ENCODE measurements at regions not wholly inside any gene's neighbourhood (a gene's known extent, or its start where the extent isn't known, plus 50 kb on each side); places are given as distances from the start of the nearest gene placed in this dataset.

DNA sequence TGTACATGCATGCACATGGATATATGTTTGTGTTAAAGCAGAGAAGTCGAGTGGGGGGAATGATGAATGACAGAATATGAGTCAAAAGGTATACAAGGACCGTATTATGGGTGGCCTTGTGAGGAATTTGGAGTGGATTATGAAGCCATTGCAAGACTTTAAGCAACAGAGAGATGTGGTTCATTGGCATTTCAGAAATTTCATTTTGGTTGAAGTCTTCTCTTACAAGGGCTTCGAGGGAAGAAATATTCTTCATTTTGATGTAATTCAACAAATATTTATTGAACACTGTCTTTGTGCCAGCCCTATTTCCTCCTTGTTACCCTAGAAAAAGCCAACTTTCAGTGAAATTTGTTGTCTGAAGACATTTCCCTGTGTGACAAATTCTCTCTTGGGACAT lies 83.9 kb upstream of the SLCO6A1 start:
- Histone ChIP-seq H3K56ac (ENCODE audit: extremely low read depth, insufficient read depth, low read length) (no peak overlapping the region), H2AK5ac (ENCODE audit: low read depth, low read length) (no peak overlapping the region), H3K4me3 (ENCODE audit: insufficient read depth, low read depth, low read length) (no peak overlapping the region), H2AK9ac (replicated peaks; ENCODE audit: low read depth, low read length, poor library complexity) (no peak overlapping the region), H4K20me1 (ENCODE audit: insufficient read depth, low read length) (no peaks in the 10 kb centered on the region), H3K4me1 (ENCODE audit: control insufficient read depth, insufficient read depth, low read length) (no peaks in the 10 kb centered on the region), H2BK15ac (ENCODE audit: low read depth, low read length) (no peak overlapping the region), H2BK120ac (ENCODE audit: low read depth, low read length) (no peak overlapping the region), H3K36me3 (ENCODE audit: control insufficient read depth, insufficient read depth, low read length) (no peaks in the 10 kb centered on the region), H3K4ac (ENCODE audit: low read depth, low read length) (no peak overlapping the region), H3K27me3 (ENCODE audit: control insufficient read depth, insufficient read depth, low read length) (no peaks in the 10 kb centered on the region; the same call in 1 of the 2 replicates), H4K91ac (ENCODE audit: insufficient read depth, low read depth, low read length) (no peak overlapping the region), H2BK5ac (ENCODE audit: low read depth, low read length, poor library complexity, severe bottlenecking) (no peak overlapping the region), H3K18ac (ENCODE audit: low read depth, low read length) (no peak overlapping the region), H3K4me2 (ENCODE audit: low read depth, low read length) (no peak overlapping the region), H4K5ac (ENCODE audit: low read depth, low read length) (no peak overlapping the region), H3K9me1 (ENCODE audit: insufficient read depth, low read length) (no peaks in the 10 kb centered on the region), H2AFZ (replicated peaks; ENCODE audit: low read length, poor library complexity) (no peak overlapping the region), H3K27ac (ENCODE audit: insufficient read depth, low read length) (no peak overlapping the region), H2BK20ac (ENCODE audit: low read depth, low read length) (no peak overlapping the region; the same call in 1 of the 2 replicates), H3K9me3 (ENCODE audit: control insufficient read depth, insufficient read depth, low read length) (no peaks in the 10 kb centered on the region), H3K14ac (replicated peaks; ENCODE audit: low read depth, low read length) (no peak overlapping the region), H3K79me1 (ENCODE audit: low read depth in 1 of 2, low read length in 2 of 2) (no peaks in the 10 kb centered on the region), H4K8ac (ENCODE audit: low read depth in 2 of 2, low read length in 2 of 2) (no peak overlapping the region), H3K23ac (ENCODE audit: low read depth, low read length) (no peak overlapping the region), H3K9ac (ENCODE audit: low read depth, low read length) (no peak overlapping the region)
- ChIA-PET POLR2A (ENCODE audit: unreplicated experiment) (no interaction called here), CTCF (no interaction called here)
- ATAC-seq (ENCODE audit: low read depth) (no peak), DNase-seq (no peak)
- intact Hi-C loops (cut with micrococcal nuclease): loop anchor here (1.0 to 5.0 kb wide), 6 partner anchors 75 to 642 kb away; no protein-coding TSS in a partner anchor
- WGBS, 2 experiments (ENCODE audit: extremely low coverage in 2 of 2, insufficient read length in 1 of 2): 0% methylated on average over 2 of the region's 3 CpGs; no CpG with 5 or more reads in 1 of the 2 experiments
- TF ChIP-seq, protein P1, sequence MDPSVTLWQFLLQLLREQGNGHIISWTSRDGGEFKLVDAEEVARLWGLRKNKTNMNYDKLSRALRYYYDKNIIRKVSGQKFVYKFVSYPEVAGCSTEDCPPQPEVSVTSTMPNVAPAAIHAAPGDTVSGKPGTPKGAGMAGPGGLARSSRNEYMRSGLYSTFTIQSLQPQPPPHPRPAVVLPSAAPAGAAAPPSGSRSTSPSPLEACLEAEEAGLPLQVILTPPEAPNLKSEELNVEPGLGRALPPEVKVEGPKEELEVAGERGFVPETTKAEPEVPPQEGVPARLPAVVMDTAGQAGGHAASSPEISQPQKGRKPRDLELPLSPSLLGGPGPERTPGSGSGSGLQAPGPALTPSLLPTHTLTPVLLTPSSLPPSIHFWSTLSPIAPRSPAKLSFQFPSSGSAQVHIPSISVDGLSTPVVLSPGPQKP (IDR thresholded peaks at IDR 0.05; ENCODE audit: borderline replicate concordance, low read depth, low read length): no peak
- no peak for TF ChIP-seq RAD21 (IDR thresholded peaks at IDR 0.05; ENCODE audit: low read length)
- no peak for TF ChIP-seq FOS (IDR thresholded peaks at IDR 0.05; ENCODE audit: low read depth, low read length)
- TF ChIP-seq, protein P2, sequence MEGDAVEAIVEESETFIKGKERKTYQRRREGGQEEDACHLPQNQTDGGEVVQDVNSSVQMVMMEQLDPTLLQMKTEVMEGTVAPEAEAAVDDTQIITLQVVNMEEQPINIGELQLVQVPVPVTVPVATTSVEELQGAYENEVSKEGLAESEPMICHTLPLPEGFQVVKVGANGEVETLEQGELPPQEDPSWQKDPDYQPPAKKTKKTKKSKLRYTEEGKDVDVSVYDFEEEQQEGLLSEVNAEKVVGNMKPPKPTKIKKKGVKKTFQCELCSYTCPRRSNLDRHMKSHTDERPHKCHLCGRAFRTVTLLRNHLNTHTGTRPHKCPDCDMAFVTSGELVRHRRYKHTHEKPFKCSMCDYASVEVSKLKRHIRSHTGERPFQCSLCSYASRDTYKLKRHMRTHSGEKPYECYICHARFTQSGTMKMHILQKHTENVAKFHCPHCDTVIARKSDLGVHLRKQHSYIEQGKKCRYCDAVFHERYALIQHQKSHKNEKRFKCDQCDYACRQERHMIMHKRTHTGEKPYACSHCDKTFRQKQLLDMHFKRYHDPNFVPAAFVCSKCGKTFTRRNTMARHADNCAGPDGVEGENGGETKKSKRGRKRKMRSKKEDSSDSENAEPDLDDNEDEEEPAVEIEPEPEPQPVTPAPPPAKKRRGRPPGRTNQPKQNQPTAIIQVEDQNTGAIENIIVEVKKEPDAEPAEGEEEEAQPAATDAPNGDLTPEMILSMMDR (conservative IDR thresholded peaks at IDR 0.05; ENCODE audit: low read depth, low read length): no peak
- no peak for TF ChIP-seq RCOR1 (IDR thresholded peaks at IDR 0.05; ENCODE audit: insufficient replicate concordance, low read length)
- TF ChIP-seq NFE2L2 (IDR thresholded peaks at IDR 0.05; ENCODE audit: low read depth, low read length): no peak
- TF ChIP-seq POLR2A (IDR thresholded peaks at IDR 0.05; ENCODE audit: low read depth, low read length): no peak
- no peak for TF ChIP-seq SMC3 (IDR thresholded peaks at IDR 0.05; ENCODE audit: low read depth, low read length)
- TF ChIP-seq MAZ (IDR thresholded peaks at IDR 0.05; ENCODE audit: borderline replicate concordance, low read depth, low read length): no peak
- no peak for TF ChIP-seq CEBPB (IDR thresholded peaks at IDR 0.05; ENCODE audit: low read depth, low read length)
- no peak for TF ChIP-seq RFX5 (IDR thresholded peaks at IDR 0.05; ENCODE audit: low read depth, low read length)
- TF ChIP-seq BHLHE40 (IDR thresholded peaks at IDR 0.05; ENCODE audit: low read depth, low read length): no peak
- TF ChIP-seq MAFK (IDR thresholded peaks at IDR 0.05; ENCODE audit: low read depth, low read length): no peak
- TF ChIP-seq CHD1 (IDR thresholded peaks at IDR 0.05; ENCODE audit: low read depth, low read length): no peak
- TF ChIP-seq MXI1 (IDR thresholded peaks at IDR 0.05; ENCODE audit: borderline replicate concordance, low read depth, low read length): no peak
- TF ChIP-seq, protein P3, sequence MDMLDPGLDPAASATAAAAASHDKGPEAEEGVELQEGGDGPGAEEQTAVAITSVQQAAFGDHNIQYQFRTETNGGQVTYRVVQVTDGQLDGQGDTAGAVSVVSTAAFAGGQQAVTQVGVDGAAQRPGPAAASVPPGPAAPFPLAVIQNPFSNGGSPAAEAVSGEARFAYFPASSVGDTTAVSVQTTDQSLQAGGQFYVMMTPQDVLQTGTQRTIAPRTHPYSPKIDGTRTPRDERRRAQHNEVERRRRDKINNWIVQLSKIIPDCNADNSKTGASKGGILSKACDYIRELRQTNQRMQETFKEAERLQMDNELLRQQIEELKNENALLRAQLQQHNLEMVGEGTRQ (IDR thresholded peaks at IDR 0.05; ENCODE audit: low read depth, low read length): no peak
- dilution Hi-C loops (cut with HindIII; ENCODE audit: low sequenced_read_pairs, unreplicated experiment): no loop called here
- in situ Hi-C loops (cut with MboI; ENCODE audit: low sequenced_read_pairs): loop anchor here (5.0 to 25.0 kb wide), 3 partner anchors 460 to 905 kb away; no protein-coding TSS in a partner anchor
- BruUV-seq (replicated peaks): no TSS peak

Measured in IMR-90 (cell line).